ENCODE measurements at regions not wholly inside any gene's neighbourhood (a gene's known extent, or its start where the extent isn't known, plus 50 kb on each side); places are given as distances from the start of the nearest gene placed in this dataset.
"Not testable (repeated sequence)": the region's sequence is repeated elsewhere in the genome, so short reads cannot be mapped to it uniquely, and the experiment has no call there.

GRCh38 chr17:46411172-46411852, 49.7 kb upstream of the ARL17B start:
- TF ChIP-seq CTCF (IDR thresholded peaks at IDR 0.05; ENCODE audit: insufficient read depth, low read length); GABPA (IDR thresholded peaks at IDR 0.05; ENCODE audit: low read depth); SPI1 (IDR thresholded peaks at IDR 0.05; ENCODE audit: borderline replicate concordance, low read depth); POLR2AphosphoS5 (IDR thresholded peaks at IDR 0.05; ENCODE audit: low read depth); REST (IDR thresholded peaks at IDR 0.05; ENCODE audit: insufficient replicate concordance, low read depth): not testable (repeated sequence)
